Heart left ventricle (tissue), 13 donors: ENCODE measurements at regions not wholly inside any gene's neighbourhood (a gene's known extent, or its start where the extent isn't known, plus 50 kb on each side); places are given as distances from the start of the nearest gene placed in this dataset.

Experiments used
- CTCF ChIP-seq, 12 donors: fragments of 200-600 bp; sonication (generic) in 4 of 12; IDR thresholded peaks; one replicate each; pipeline versions ENCODE4 v1.5.0 to v1.8.0; 2018 to 2022; ENCODE audit warnings: antibody characterized with exemption in 12 of 12, mild to moderate bottlenecking in 5 of 12
- POLR2A ChIP-seq, 2 donors: fragments of 450-650 bp; IDR thresholded peaks; one replicate each; pipeline ENCODE4 v1.6.1; 2017; ENCODE audit warnings: antibody characterized with exemption in 2 of 2, mild to moderate bottlenecking in 2 of 2, moderate library complexity in 2 of 2
- donor health status: ischemic (EF 13 %, LVEDD 7.1; RV severe dilation, severe dysfunction).
- donor health status: DM: no; HTN: yes; CAD: no.
- donor health status: DM: no; HTN: no; CAD: no.
- donor health status: ischemic (EF 25% LVEDD 6.9; RV normal size, moderate dysfunction).
- donor health status: ischemic (EF 25% LVEDD 5.7; RV mildly dilated, moderate dysfunction).
- donor health status: ischemic (EF 35%, LVEDD 5.7; RV mildly dilated, moderate dysfunction).
- donor health status: nonischemic (EF 11% LVEDD 7.7; RV severe dilation, severe dysfunction).
- donor health status: DM: yes; HTN: yes; CAD: no.
- donor health status: PGD.
- donor health status: ischemic (EF 29% LVEDD 5.4; RV normal size, mild dysfunction).
- donor health status: nonischemic (EF 23%, LVEDD 6.1; RV moderate dilation, normal function).

- TF ChIP-seq CTCF (IDR thresholded peaks at IDR 0.05) (no peak), POLR2A (IDR thresholded peaks at IDR 0.05) (no peak)
These were observed 190.0 kb upstream of the SRD5A2 start for GRCh38 chr2:31770741-31771140.
